Endodermal cell (in vitro differentiated cells): ENCODE measurements at regions not wholly inside any gene's neighbourhood (a gene's known extent, or its start where the extent isn't known, plus 50 kb on each side); places are given as distances from the start of the nearest gene placed in this dataset.

Experiments
- DNase-seq: peaks from one replicate; pipeline ENCODE4 v3.0.0-alpha.2; 2017
- H3K27ac ChIP-seq: 2 replicates; pipeline ENCODE4 v1.5.1; 2013; ENCODE audit warnings: mild to moderate bottlenecking, low read depth, low read length, moderate library complexity
- H3K27me3 ChIP-seq: 2 replicates; pipeline ENCODE4 v1.6.1; 2013; ENCODE audit warnings: mild to moderate bottlenecking, low read length, moderate library complexity; ENCODE audit not compliant: insufficient read depth, control insufficient read depth, poor library complexity, severe bottlenecking
- H3K36me3 ChIP-seq: 2 replicates; pipeline ENCODE4 v1.7.0; 2013; ENCODE audit warnings: mild to moderate bottlenecking, low read length, moderate library complexity; ENCODE audit not compliant: control insufficient read depth, insufficient read depth
- H3K4me1 ChIP-seq: one replicate; pipeline ENCODE4 v1.7.0; 2013; ENCODE audit warnings: low read length; ENCODE audit not compliant: control insufficient read depth, insufficient read depth
- H3K4me3 ChIP-seq: 2 replicates; pipeline ENCODE4 v1.5.1; 2013; ENCODE audit warnings: mild to moderate bottlenecking, low read length, moderate library complexity
- H3K9ac ChIP-seq: 2 replicates; pipeline ENCODE4 v1.6.1; 2013; ENCODE audit warnings: mild to moderate bottlenecking, low read length, moderate library complexity; ENCODE audit not compliant: poor library complexity, severe bottlenecking; ENCODE audit errors: extremely low read depth
- H3K9me3 ChIP-seq: 2 replicates; pipeline ENCODE4 v1.6.1; 2013; ENCODE audit warnings: mild to moderate bottlenecking, low read length, moderate library complexity; ENCODE audit not compliant: control insufficient read depth
- H3K27ac Mint-ChIP-seq: 2 replicates; pipeline ENCODE4 v1.8.0; 2020; ENCODE audit warnings: mixed read lengths
- H3K27me3 Mint-ChIP-seq: 2 replicates; pipeline ENCODE4 v1.8.0; 2021; ENCODE audit warnings: mild to moderate bottlenecking, mixed read lengths; ENCODE audit not compliant: insufficient read depth
- H3K36me3 Mint-ChIP-seq: 2 replicates; pipeline ENCODE4 v1.8.0; 2020; ENCODE audit warnings: low read depth, mixed read lengths
- H3K4me1 Mint-ChIP-seq: 2 replicates; pipeline ENCODE4 v1.8.0; 2020; ENCODE audit warnings: mixed read lengths
- H3K4me3 Mint-ChIP-seq: 2 replicates; pipeline ENCODE4 v1.8.0; 2020; ENCODE audit warnings: mild to moderate bottlenecking, moderate library complexity, mixed read lengths
- H3K9me3 Mint-ChIP-seq: 2 replicates; pipeline ENCODE4 v1.8.0; 2020; ENCODE audit warnings: mild to moderate bottlenecking, mixed read lengths
- CTCF ChIP-seq: fragments of 200-600 bp; sonication (generic); conservative IDR thresholded peaks from 2 replicates; pipeline ENCODE4 v1.5.0; 2021; ENCODE audit warnings: antibody characterized with exemption, mild to moderate bottlenecking
- WGBS, 2 experiments: methylation state at CpG; one replicate each; pipeline versions ENCODE4 v1.1.5 to v1.1.7; 2013; ENCODE audit warnings: missing lambda C conversion rate in 2 of 2, mixed read lengths in 1 of 2; ENCODE audit not compliant: insufficient coverage in 1 of 2, insufficient read length in 1 of 2; 5-methylcytosine and 5-hydroxymethylcytosine counted together

- no peak for TF ChIP-seq CTCF
- Histone ChIP-seq H3K27me3 (no peaks in the 10 kb centered on the region), H3K9me3 (no peaks in the 10 kb centered on the region), H3K4me3 (no peak overlapping the region), H3K4me1 (no peaks in the 10 kb centered on the region), H3K27ac (no peak overlapping the region), H3K36me3 (no peaks in the 10 kb centered on the region), H3K9ac (no peak overlapping the region)
- Mint-ChIP-seq H3K27ac (no peak overlapping the region), H3K4me3 (no peak overlapping the region), H3K27me3 (no peaks in the 10 kb centered on the region), H3K9me3 (no peaks in the 10 kb centered on the region), H3K4me1 (peaks cover 3% of the 10 kb centered on the region), H3K36me3 (no peaks in the 10 kb centered on the region)
- WGBS, 2 experiments = 100% methylated on average over 1 of the region's 1 CpG
- no peak for DNase-seq
These were observed 729.7 kb downstream of the RFPL4B start for GRCh38 chr6:113076816-113077215.

DNA sequence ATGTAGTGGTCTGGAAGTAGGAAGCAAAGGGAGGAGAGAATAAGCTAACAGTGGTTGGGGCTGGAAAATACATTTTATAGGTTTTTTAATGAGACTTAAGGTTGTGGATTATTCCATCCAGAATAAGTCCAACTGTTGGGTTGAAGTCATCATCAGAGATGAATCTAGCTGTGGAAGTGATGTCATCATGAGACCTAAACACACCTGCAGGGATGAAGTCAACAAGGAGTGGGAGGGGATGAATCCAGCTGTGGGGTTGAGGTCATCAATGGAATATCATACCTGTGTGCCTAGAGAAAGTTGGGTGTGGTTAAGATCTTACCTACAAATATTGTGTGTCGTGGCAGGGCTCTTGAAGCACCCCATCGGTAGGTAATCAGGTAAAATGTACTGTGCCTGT, 730.7 kb downstream of the RFPL4B start:
- H3K4me1 ChIP-seq = no peaks in the 10 kb centered on the region
- no peaks in the 10 kb centered on the region for H3K36me3 Mint-ChIP-seq
- 94 to 100% methylated on average over 1 to 2 of the region's 2 CpGs for WGBS, 2 experiments
- no peaks in the 10 kb centered on the region for H3K27me3 ChIP-seq
- peaks cover 3% of the 10 kb centered on the region for H3K4me1 Mint-ChIP-seq
- DNase-seq = no peak
- no peaks in the 10 kb centered on the region for H3K27me3 Mint-ChIP-seq
- no peaks in the 10 kb centered on the region for H3K36me3 ChIP-seq
- H3K27ac ChIP-seq = no peak overlapping the region
- H3K27ac Mint-ChIP-seq = no peak overlapping the region
- no peak overlapping the region for H3K4me3 ChIP-seq
- H3K9me3 Mint-ChIP-seq = no peaks in the 10 kb centered on the region
- H3K9me3 ChIP-seq = no peaks in the 10 kb centered on the region
- H3K4me3 Mint-ChIP-seq = no peak overlapping the region
- no peak for TF ChIP-seq CTCF
- no peak overlapping the region for H3K9ac ChIP-seq

GRCh38 chr6:113078791-113079190, 731.7 kb downstream of the RFPL4B start:
- no peak for DNase-seq
- no peaks in the 10 kb centered on the region for H3K36me3 Mint-ChIP-seq
- H3K27me3 ChIP-seq = no peaks in the 10 kb centered on the region
- H3K36me3 ChIP-seq = no peaks in the 10 kb centered on the region
- peaks cover 2% of the 10 kb centered on the region for H3K4me1 Mint-ChIP-seq
- TF ChIP-seq CTCF = no peak
- H3K9me3 Mint-ChIP-seq = no peaks in the 10 kb centered on the region
- WGBS, 2 experiments = 85 to 87% methylated on average over 3 to 4 of the region's 4 CpGs
- H3K9ac ChIP-seq = no peak overlapping the region
- no peak overlapping the region for H3K27ac ChIP-seq
- H3K4me3 Mint-ChIP-seq = no peak overlapping the region
- H3K4me3 ChIP-seq = no peak overlapping the region
- no peaks in the 10 kb centered on the region for H3K4me1 ChIP-seq
- H3K27me3 Mint-ChIP-seq = no peaks in the 10 kb centered on the region
- H3K27ac Mint-ChIP-seq = no peak overlapping the region
- H3K9me3 ChIP-seq = no peaks in the 10 kb centered on the region
